ENCODE measurements at regions not wholly inside any gene's neighbourhood (a gene's known extent, or its start where the extent isn't known, plus 50 kb on each side); places are given as distances from the start of the nearest gene placed in this dataset.

GRCh38 chr2:179344970-179345369, 80.3 kb upstream of the SESTD1 start:
- TF ChIP-seq E2F6 (IDR thresholded peaks at IDR 0.05; ENCODE audit: borderline replicate concordance in 1 of 2, extremely low read depth in 1 of 2, insufficient read depth in 1 of 2, insufficient read length in 1 of 2, low read depth in 1 of 2, low read length in 1 of 2, poor library complexity in 1 of 2, severe bottlenecking in 1 of 2) (no peak), GATA2 (CRISPR knock-in tag; IDR thresholded peaks at IDR 0.05) (no peak), CTCF (IDR thresholded peaks at IDR 0.05 in 2 of 3, conservative IDR thresholded peaks at IDR 0.05 in 1 of 3; ENCODE audit: insufficient read depth in 2 of 3, low read depth in 1 of 3, low read length in 3 of 3) (no peak)

Measured in K562 (cell line).